SK-N-SH (cell line): ENCODE measurements at regions not wholly inside any gene's neighbourhood (a gene's known extent, or its start where the extent isn't known, plus 50 kb on each side); places are given as distances from the start of the nearest gene placed in this dataset.
A peak's percentile ranks its signal among the peaks of the same experiment; 100 is the strongest.

ENCODE experiments used
- CTCF ChIA-PET: fragments of 300-600, 350-600 bp; formaldehyde crosslinking; extraction: SDS; loops from one replicate; lab custom pipeline; 2021; lab: Yijun Ruan, JAX
- POLR2A ChIA-PET: fragments of 350-600 bp; sonication (Branson Sonifier 250); formaldehyde crosslinking; extraction: SDS; loops from one replicate; lab custom pipeline; 2020; ENCODE audit warnings: antibody characterized with exemption, inconsistent platforms; lab: Yijun Ruan, JAX
- DNase-seq: peaks from one replicate; pipeline ENCODE4 v3.0.0; 2012
- H2AFZ ChIP-seq: fragments of 200-600 bp; sonication (generic); 2 replicates; pipeline ENCODE4 v1.8.1; 2016; ENCODE audit warnings: antibody characterized with exemption, mild to moderate bottlenecking, low read depth
- H3F3A ChIP-seq: fragments of 200-600 bp; sonication (generic); replicated peaks from 2 replicates; pipeline ENCODE3; 2016; ENCODE audit warnings: antibody characterized with exemption, mild to moderate bottlenecking; ENCODE audit not compliant: insufficient read depth
- H3K27ac ChIP-seq, 2 experiments: fragments of 200-500 bp in 1 of 2; fragments of 200-600 bp in 1 of 2; sonication (Bioruptor generic) in 1 of 2; sonication (generic), shearing (Covaris generic) in 1 of 2; 2 replicates each; pipeline versions ENCODE4 v1.5.1 to v1.6.1; 2014 to 2016; ENCODE audit warnings: low read depth in 2 of 2, inconsistent platforms in 1 of 2, low read length in 1 of 2, mild to moderate bottlenecking in 1 of 2, mixed read lengths in 1 of 2
- H3K27me3 ChIP-seq: fragments of 200-600 bp; sonication (generic), shearing (Covaris generic); 2 replicates; pipeline ENCODE4 v1.6.1; 2016; ENCODE audit warnings: mixed run types; ENCODE audit not compliant: insufficient read depth
- H3K36me3 ChIP-seq, 2 experiments: fragments of 200-500 bp in 1 of 2; fragments of 200-600 bp in 1 of 2; sonication (Bioruptor generic) in 1 of 2; sonication (generic) in 1 of 2; replicated peaks in 1 of 2; 2 replicates each; pipeline versions ENCODE3 to v1.5.1; 2014 to 2016; ENCODE audit warnings: low read length in 1 of 2, mild to moderate bottlenecking in 1 of 2; ENCODE audit not compliant: insufficient read depth in 2 of 2, control insufficient read depth in 1 of 2
- H3K4me1 ChIP-seq, 2 experiments: fragments of 200-500 bp in 1 of 2; fragments of 200-600 bp in 1 of 2; sonication (Bioruptor generic) in 1 of 2; sonication (generic), shearing (Covaris generic) in 1 of 2; 2 replicates each; pipeline versions ENCODE4 v1.5.1 to v1.6.1; 2014 to 2016; ENCODE audit warnings: low read depth in 1 of 2, low read length in 1 of 2, mixed run types in 1 of 2; ENCODE audit not compliant: insufficient read depth in 2 of 2, control insufficient read depth in 1 of 2
- H3K4me2 ChIP-seq: fragments of 200-600 bp; sonication (generic), shearing (Covaris generic); 2 replicates; pipeline ENCODE4 v1.6.1; 2017; ENCODE audit warnings: mixed run types
- H3K4me3 ChIP-seq, 2 experiments: fragments of 200-500 bp in 1 of 2; fragments of 200-600 bp in 1 of 2; sonication (Bioruptor generic) in 1 of 2; sonication (generic), shearing (Covaris generic) in 1 of 2; 2 replicates each; pipeline versions ENCODE4 v1.5.1 to v1.8.1; 2014 to 2016; ENCODE audit warnings: low read depth in 2 of 2, inconsistent platforms in 1 of 2, low read length in 1 of 2, mild to moderate bottlenecking in 1 of 2, mixed read lengths in 1 of 2, moderate library complexity in 1 of 2
- H3K79me2 ChIP-seq: fragments of 200-600 bp; sonication (generic); 2 replicates; pipeline ENCODE4 v1.8.1; 2017; ENCODE audit warnings: mild to moderate bottlenecking; ENCODE audit not compliant: insufficient read depth
- H3K9ac ChIP-seq: fragments of 200-600 bp; sonication (generic); 2 replicates; pipeline ENCODE4 v1.6.1; 2017; ENCODE audit warnings: mixed run types
- H3K9me2 ChIP-seq: fragments of 200-600 bp; sonication (generic); 2 replicates; pipeline ENCODE4 v1.6.1; 2017; ENCODE audit warnings: mixed run types
- H3K9me3 ChIP-seq: fragments of 200-600 bp; sonication (generic); 2 replicates; pipeline ENCODE4 v1.6.1; 2017; ENCODE audit warnings: mixed run types, mild to moderate bottlenecking, moderate library complexity
- H4K20me1 ChIP-seq: fragments of 200-600 bp; sonication (generic); 2 replicates; pipeline ENCODE4 v1.6.1; 2017; ENCODE audit warnings: mild to moderate bottlenecking, mixed run types; ENCODE audit not compliant: insufficient read depth
- CHD2 ChIP-seq: fragments of 150-350 bp; IDR thresholded peaks from 2 replicates; pipeline ENCODE4 v1.6.1; 2018; ENCODE audit warnings: low read length; ENCODE audit not compliant: partially characterized antibody
- EZH2phosphoT487 ChIP-seq: fragments of 200-600 bp; sonication (generic); IDR thresholded peaks from 2 replicates; pipeline ENCODE4 v1.6.1; 2017; ENCODE audit warnings: low read depth, mixed run types, mild to moderate bottlenecking, antibody characterized with exemption, moderate library complexity, borderline replicate concordance
- FOSL2 ChIP-seq: IDR thresholded peaks from 2 replicates; pipeline ENCODE4 v1.4.0; 2012; ENCODE audit warnings: low read depth, mild to moderate bottlenecking, moderate library complexity, borderline replicate concordance
- FOXJ3 ChIP-seq: sonication (generic); formaldehyde crosslinking; IDR thresholded peaks from 2 replicates; pipeline ENCODE4 v1.5.1; 2020; ENCODE audit warnings: mild to moderate bottlenecking, missing genetic modification reagents
- GABPA ChIP-seq: IDR thresholded peaks from 2 replicates; pipeline ENCODE4 v1.4.0; 2012; ENCODE audit warnings: low read depth, mild to moderate bottlenecking
- IRF3 ChIP-seq: fragments of 150-350 bp; IDR thresholded peaks from 2 replicates; pipeline ENCODE4 v1.6.1; 2016; ENCODE audit warnings: mild to moderate bottlenecking, low read depth, low read length
- JUND ChIP-seq: IDR thresholded peaks from 2 replicates; pipeline ENCODE4 v1.4.0; 2012
- MAX ChIP-seq: IDR thresholded peaks from 2 replicates; pipeline ENCODE4 v1.4.0; 2012; ENCODE audit warnings: low read depth
- MXI1 ChIP-seq: IDR thresholded peaks from 2 replicates; pipeline ENCODE4 v1.6.1; 2012; ENCODE audit warnings: mild to moderate bottlenecking, low read depth, low read length, improper control_type of control experiment
- NFIC ChIP-seq: IDR thresholded peaks from 2 replicates; pipeline ENCODE4 v1.4.0; 2012; ENCODE audit warnings: borderline replicate concordance
- RCOR1 ChIP-seq: fragments of 150-350 bp; IDR thresholded peaks from 2 replicates; pipeline ENCODE4 v1.6.1; 2017; ENCODE audit warnings: antibody characterized with exemption, low read length
- RFX5 ChIP-seq: IDR thresholded peaks from 2 replicates; pipeline ENCODE4 v1.6.1; 2012; ENCODE audit warnings: mild to moderate bottlenecking, improper control_type of control experiment, low read length
- RXRA ChIP-seq: IDR thresholded peaks from 2 replicates; pipeline ENCODE4 v1.4.0; 2012; ENCODE audit warnings: low read depth, mild to moderate bottlenecking, borderline replicate concordance
- SIN3A ChIP-seq: IDR thresholded peaks from 2 replicates; pipeline ENCODE4 v1.6.1; 2012; ENCODE audit warnings: low read depth, mild to moderate bottlenecking, low read length, moderate library complexity, borderline replicate concordance
- TCF12 ChIP-seq: IDR thresholded peaks from 2 replicates; pipeline ENCODE4 v1.4.0; 2012
- TEAD4 ChIP-seq: IDR thresholded peaks from 2 replicates; pipeline ENCODE4 v1.4.0; 2012; ENCODE audit warnings: mild to moderate bottlenecking, borderline replicate concordance; ENCODE audit not compliant: insufficient read depth
- USF2 ChIP-seq: fragments of 150-350 bp; IDR thresholded peaks from 2 replicates; pipeline ENCODE4 v1.6.1; 2017; ENCODE audit warnings: antibody characterized with exemption, low read length, low read depth, borderline replicate concordance
- WGBS: methylation state at CpG from one replicate; pipeline ENCODE4 v1.1.6; 2017; ENCODE audit warnings: low lambda C conversion rate; 5-methylcytosine and 5-hydroxymethylcytosine counted together
- TF ChIP-seq, protein P1 (sequence below): IDR thresholded peaks from 2 replicates; pipeline ENCODE4; 2012

DNA sequence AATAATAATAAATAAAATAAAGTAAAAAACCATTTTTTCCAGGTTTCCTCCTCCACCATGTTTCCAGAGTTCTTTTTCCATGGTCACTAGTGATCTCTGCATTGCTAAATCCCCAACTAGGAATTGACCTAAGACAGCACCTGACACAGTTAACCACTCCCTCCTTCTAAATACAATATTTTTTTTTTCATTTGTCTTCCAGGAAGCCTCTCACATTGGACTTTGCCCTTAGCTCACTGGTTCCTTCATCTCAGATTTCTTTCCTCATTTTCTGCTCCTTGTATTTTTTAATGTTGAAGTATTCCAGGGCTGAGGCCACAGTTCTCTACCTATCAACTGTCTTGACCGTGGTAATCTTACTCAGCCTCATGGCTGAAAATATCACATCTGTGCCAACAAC is 187.3 kb upstream of the FAM241A start:
- DNase-seq = no peak
- H3K4me3 ChIP-seq = no peak overlapping the region
- ChIA-PET CTCF (no interaction called here), POLR2A (no interaction called here)
- no peaks in the 10 kb centered on the region for H3K36me3 ChIP-seq
- H3K79me2 ChIP-seq = no peaks in the 10 kb centered on the region
- H3K27me3 ChIP-seq = no peaks in the 10 kb centered on the region
- H3K9ac ChIP-seq = no peak overlapping the region
- no peaks in the 10 kb centered on the region for H3K9me3 ChIP-seq
- no peak overlapping the region for H3K4me2 ChIP-seq
- H2AFZ ChIP-seq = no peak overlapping the region
- no peaks in the 10 kb centered on the region for H3K4me1 ChIP-seq
- 15% methylated on average over 1 of the region's 1 CpG for WGBS
- H4K20me1 ChIP-seq = no peaks in the 10 kb centered on the region
- H3K9me2 ChIP-seq = no peaks in the 10 kb centered on the region
- TF ChIP-seq FOXJ3 (CRISPR knock-in tag) = no peak
- no peak overlapping the region for H3K27ac ChIP-seq
- H3F3A ChIP-seq = no peaks in the 10 kb centered on the region

- no peaks in the 10 kb centered on the region for H3F3A ChIP-seq
- no peak overlapping the region for H2AFZ ChIP-seq
- no peak overlapping the region for H3K4me3 ChIP-seq
- WGBS = 0% methylated on average over 2 of the region's 2 CpGs
- no peaks in the 10 kb centered on the region for H3K9me2 ChIP-seq
- no peaks in the 10 kb centered on the region for H4K20me1 ChIP-seq
- DNase-seq = no peak
- ChIA-PET POLR2A (no interaction called here), CTCF (interaction anchor here (0.8 kb wide), 1 partner anchor 20 kb away, joined by 3 read pairs; no protein-coding TSS in a partner anchor)
- H3K9me3 ChIP-seq = no peaks in the 10 kb centered on the region
- H3K9ac ChIP-seq = no peak overlapping the region
- H3K36me3 ChIP-seq = no peaks in the 10 kb centered on the region
- no peaks in the 10 kb centered on the region for H3K79me2 ChIP-seq
- no peaks in the 10 kb centered on the region for H3K27me3 ChIP-seq
- peak overlapping the region in 1 of 2 experiments; percentile 22; a peak in 1 of 4 replicates for H3K27ac ChIP-seq
- TF ChIP-seq FOSL2 = peak; percentile 39; the same call in 1 of the 2 replicates
- peak; percentile 55; the same call in 1 of the 2 replicates for TF ChIP-seq RXRA
- TF ChIP-seq TCF12 = 0 out of 2 replicates have a peak, but pooled peaks have one; percentile 9
- no peak for TF ChIP-seq RCOR1
- TF ChIP-seq MXI1 = no peak
- TF ChIP-seq NFIC = peak; percentile 55
- TF ChIP-seq GABPA = no peak
- 0 out of 2 replicates have a peak, but pooled peaks have one; percentile 32 for TF ChIP-seq JUND
- TF ChIP-seq, protein P1, sequence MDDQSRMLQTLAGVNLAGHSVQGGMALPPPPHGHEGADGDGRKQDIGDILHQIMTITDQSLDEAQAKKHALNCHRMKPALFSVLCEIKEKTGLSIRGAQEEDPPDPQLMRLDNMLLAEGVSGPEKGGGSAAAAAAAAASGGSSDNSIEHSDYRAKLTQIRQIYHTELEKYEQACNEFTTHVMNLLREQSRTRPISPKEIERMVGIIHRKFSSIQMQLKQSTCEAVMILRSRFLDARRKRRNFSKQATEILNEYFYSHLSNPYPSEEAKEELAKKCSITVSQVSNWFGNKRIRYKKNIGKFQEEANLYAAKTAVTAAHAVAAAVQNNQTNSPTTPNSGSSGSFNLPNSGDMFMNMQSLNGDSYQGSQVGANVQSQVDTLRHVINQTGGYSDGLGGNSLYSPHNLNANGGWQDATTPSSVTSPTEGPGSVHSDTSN = peak; percentile 79
- TF ChIP-seq EZH2phosphoT487 = no peak
- H3K4me2 ChIP-seq = no peak overlapping the region
- no peaks in the 10 kb centered on the region for H3K4me1 ChIP-seq
Observed at GRCh38 chr4:111959222-111959621, 186.0 kb upstream of the FAM241A start.

GRCh38 chr4:111960241-111960667 is 185.0 kb upstream of the FAM241A start:
- DNase-seq = no peak
- Histone ChIP-seq H3K36me3 (no peaks in the 10 kb centered on the region), H3K4me3 (no peak overlapping the region), H3K4me1 (no peaks in the 10 kb centered on the region), H3F3A (no peaks in the 10 kb centered on the region), H3K9ac (no peak overlapping the region), H3K9me3 (no peaks in the 10 kb centered on the region), H3K27ac (0 out of 4 replicates have a peak overlapping the region, but pooled peaks of 1 of the 2 experiments have one; percentile 22), H3K79me2 (no peaks in the 10 kb centered on the region), H3K9me2 (no peaks in the 10 kb centered on the region), H4K20me1 (no peaks in the 10 kb centered on the region), H3K4me2 (peak overlapping the region; percentile 24; the same call in 1 of the 2 replicates), H3K27me3 (no peaks in the 10 kb centered on the region), H2AFZ (no peak overlapping the region)
- ChIA-PET CTCF (interaction anchor here (1.3 kb wide), 1 partner anchor 23 kb away, joined by 4 read pairs; no protein-coding TSS in a partner anchor), POLR2A (no interaction called here)
- WGBS = 39% methylated on average over 2 of the region's 2 CpGs
- TF ChIP-seq CHD2 = no peak
- TF ChIP-seq MAX = no peak
- TF ChIP-seq GABPA = no peak
- no peak for TF ChIP-seq TEAD4
- TF ChIP-seq USF2 = no peak
- no peak for TF ChIP-seq SIN3A
- TF ChIP-seq EZH2phosphoT487 = no peak
- TF ChIP-seq, protein P1 = 0 out of 2 replicates have a peak, but pooled peaks have one; percentile 9
- TF ChIP-seq RFX5 = no peak
- no peak for TF ChIP-seq IRF3
- TF ChIP-seq RCOR1 = no peak
